LNCaP clone FGC (cell line): ENCODE measurements at regions not wholly inside any gene's neighbourhood (a gene's known extent, or its start where the extent isn't known, plus 50 kb on each side); places are given as distances from the start of the nearest gene placed in this dataset.

Experiments used
- DNase-seq: peaks from one replicate; pipeline ENCODE4 v3.0.0-alpha.2; 2011; ENCODE audit warnings: low read depth
- H3K4me3 ChIP-seq: 2 replicates; pipeline ENCODE4 v1.5.1; 2011; ENCODE audit warnings: mild to moderate bottlenecking, low read depth, low read length, control low read depth
- CTCF ChIP-seq: IDR thresholded peaks from 2 replicates; pipeline ENCODE4 v1.5.1; 2012; ENCODE audit warnings: mild to moderate bottlenecking; ENCODE audit not compliant: control insufficient read depth, insufficient read depth; ENCODE audit errors: extremely low read depth

- DNase-seq, result no peak
- H3K4me3 ChIP-seq, result no peak overlapping the region
- no peak for TF ChIP-seq CTCF
Measured at GRCh38 chr3:69590111-69590510, 149.2 kb upstream of the MITF start.

DNA sequence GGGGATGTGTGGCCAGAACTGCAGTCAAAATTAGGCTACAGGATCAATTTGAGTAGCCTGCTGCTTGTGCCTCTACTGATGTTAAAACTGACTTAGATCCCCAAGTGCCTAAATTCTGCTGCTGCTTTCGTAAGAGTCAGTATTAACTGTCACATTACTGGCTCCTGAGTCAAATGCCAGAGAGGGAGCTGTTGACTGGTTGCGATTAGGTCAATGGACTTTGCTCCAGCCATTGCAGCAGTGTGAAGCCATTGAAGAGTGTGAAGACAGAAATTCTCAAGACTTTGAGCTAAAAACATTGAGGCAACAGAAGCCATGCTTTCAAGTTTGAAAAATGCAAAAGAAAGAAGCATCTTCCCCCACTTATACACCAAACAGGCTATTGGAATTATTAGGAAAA lies 151.1 kb upstream of the MITF start:
- no peak for TF ChIP-seq CTCF
- H3K4me3 ChIP-seq, result no peak overlapping the region
- DNase-seq, result no peak

DNA sequence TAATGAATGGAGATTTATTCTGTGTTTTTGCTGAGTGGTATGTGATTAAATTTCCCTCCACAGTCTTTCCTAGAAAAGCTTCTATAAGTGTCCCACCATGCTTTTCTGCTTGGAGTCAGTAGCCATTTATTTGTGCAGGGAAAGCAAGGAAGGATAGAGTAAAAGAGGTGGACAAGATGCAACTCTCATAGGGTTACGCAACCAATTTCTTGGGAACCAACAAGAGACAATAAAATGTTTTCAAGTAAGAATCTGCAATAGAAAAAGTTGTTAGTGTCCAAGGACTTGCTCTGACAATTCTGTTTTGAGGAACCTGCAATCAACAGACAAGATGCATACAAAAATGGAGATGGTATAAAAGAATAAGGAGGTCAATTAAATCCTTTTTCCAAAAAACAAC lies 153.8 kb upstream of the MITF start:
- no peak overlapping the region for H3K4me3 ChIP-seq
- no peak for DNase-seq
- no peak for TF ChIP-seq CTCF

DNA sequence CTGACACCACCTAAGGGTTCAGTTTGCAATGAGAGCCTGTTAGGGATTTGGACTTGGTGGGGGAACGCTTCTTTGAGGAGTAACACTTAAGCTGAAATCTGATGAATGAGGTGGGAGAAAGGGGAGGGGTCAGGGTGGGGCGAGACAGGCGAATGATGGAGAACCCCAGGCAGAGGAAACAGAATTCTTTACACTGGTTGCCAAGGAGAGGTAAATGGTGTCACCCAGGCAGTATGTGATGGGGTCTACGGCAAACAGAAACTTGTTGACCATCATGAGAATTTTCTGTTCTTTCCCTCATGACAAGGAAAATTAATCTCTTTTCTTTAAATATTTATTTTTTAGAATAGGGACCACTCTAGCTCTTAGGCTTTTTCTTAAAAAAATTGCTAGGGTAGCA lies 157.2 kb upstream of the MITF start:
- H3K4me3 ChIP-seq, result no peak overlapping the region
- DNase-seq, result no peak
- no peak for TF ChIP-seq CTCF

- TF ChIP-seq CTCF, result no peak
- H3K4me3 ChIP-seq, result no peak overlapping the region
- DNase-seq, result no peak
Measured at GRCh38 chr3:69579306-69580041, 159.8 kb upstream of the MITF start.

GRCh38 chr3:69569520-69569919 lies 169.7 kb upstream of the MITF start:
- H3K4me3 ChIP-seq, result no peak overlapping the region
- DNase-seq, result no peak
- TF ChIP-seq CTCF, result no peak

GRCh38 chr3:69568951-69569350 lies 170.3 kb upstream of the MITF start:
- TF ChIP-seq CTCF, result no peak
- DNase-seq, result no peak
- no peak overlapping the region for H3K4me3 ChIP-seq
